TTC549 (cell line): ENCODE measurements at regions not wholly inside any gene's neighbourhood (a gene's known extent, or its start where the extent isn't known, plus 50 kb on each side); places are given as distances from the start of the nearest gene placed in this dataset.

ENCODE experiments used
- FAIRE-seq: peaks from 2 replicates; lab custom pipeline; 2012; peaks lifted over from hg19 to GRCh38; lab: Jason Lieb, UNC

DNA sequence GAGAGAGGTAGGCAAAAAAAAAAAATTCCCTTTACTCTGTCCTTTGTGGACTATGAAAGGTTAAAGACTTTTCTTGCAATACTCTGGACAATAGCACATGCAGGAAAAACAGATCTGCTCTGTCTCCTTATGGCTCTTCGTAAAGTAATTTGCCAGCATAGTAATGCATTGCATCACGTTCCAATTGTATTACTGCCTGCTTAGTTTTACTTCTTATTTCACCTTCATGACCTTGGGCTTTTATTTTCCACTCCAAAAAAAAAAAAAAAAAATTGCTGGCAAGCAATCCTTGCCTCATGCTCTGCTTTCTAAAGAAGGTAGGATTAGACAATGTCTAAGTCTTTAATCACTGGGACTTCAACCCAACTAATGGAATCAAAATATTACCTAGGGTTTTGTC, 1802.7 kb downstream of the SUCLG1 start:
- no peak for FAIRE-seq

DNA sequence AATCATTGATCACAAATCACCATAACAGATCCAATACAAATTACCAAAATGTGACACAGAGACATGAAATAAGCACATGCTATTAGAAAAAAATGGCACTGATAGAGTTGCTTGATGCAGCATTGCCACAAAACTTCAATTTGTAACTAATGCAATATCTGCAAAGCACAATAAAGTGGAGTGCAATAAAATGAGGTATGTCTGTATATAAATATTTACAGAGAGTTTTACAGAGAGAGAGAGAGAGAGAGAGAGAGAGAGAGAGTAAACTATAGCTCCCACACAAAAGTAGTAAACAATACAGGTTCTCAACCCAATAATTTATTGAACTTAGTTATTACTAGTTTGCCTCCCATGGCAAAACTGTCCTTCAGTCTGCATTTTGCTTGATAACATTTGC, 1807.0 kb downstream of the SUCLG1 start:
- no peak for FAIRE-seq

GRCh38 chr2:82650038-82650437, 1809.0 kb downstream of the SUCLG1 start:
- FAIRE-seq: no peak

DNA sequence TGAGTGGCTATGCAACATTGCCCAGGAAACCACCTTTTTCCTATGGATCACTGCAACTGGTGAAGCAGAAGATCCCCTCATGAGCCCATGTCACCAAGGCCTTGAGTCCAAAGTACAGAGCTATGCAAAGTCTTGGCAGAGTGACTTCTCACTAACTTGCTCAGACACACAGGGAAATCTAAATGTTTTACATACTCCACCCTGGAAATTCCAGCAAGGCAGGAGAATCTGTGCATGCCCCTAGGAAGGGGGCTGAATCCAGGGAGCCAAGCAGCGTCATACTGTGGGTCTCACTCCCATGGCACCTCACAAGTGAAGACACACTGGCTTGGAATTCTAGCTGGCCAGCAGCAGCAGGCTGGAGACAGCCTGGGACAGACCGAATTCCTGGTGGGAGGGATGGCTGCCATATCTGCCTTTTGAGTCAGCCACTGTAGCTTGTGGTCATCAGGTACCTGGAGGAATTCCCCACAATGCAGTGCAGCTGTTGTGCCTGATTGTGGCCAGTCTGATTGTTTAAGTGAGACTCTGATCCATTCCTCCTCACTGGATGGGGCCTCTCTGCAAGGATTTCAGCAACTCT, 1817.4 kb downstream of the SUCLG1 start:
- FAIRE-seq: no peak

DNA sequence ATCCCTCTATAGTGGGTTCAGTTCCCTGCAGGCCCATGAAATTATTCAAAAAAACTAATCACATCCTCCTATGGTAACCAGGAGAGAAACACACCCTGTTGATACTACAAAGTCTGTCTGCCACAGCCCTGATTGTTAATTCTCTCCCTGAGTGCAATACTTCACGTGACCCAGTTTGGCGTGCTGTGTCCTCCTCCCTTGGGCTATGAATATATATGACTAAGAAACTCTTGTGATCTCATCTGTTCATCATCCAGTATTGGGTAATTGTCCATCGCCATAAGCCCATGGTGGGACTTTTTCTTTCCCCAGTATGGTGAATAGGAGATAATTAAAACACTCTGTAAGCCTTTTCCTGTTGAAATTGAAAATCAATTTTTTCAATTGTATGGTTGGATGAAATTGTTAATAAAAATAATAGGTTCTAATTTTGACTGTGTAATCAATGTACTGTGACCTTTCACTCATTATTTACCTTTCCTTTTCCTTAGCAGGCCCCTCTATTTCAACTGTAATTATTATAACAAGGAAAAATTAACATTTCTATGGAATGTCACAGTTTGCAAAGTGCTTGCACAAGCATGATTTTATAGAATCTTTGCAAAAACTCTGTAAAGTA, 1822.6 kb downstream of the SUCLG1 start:
- FAIRE-seq: no peak

GRCh38 chr2:82599021-82599420, 1860.1 kb downstream of the SUCLG1 start:
- FAIRE-seq: no peak

- FAIRE-seq: no peak
Observed at GRCh38 chr2:82596581-82596980, 1862.5 kb downstream of the SUCLG1 start.

- no peak for FAIRE-seq
Observed at GRCh38 chr2:82591718-82592117, 1867.4 kb downstream of the SUCLG1 start.

DNA sequence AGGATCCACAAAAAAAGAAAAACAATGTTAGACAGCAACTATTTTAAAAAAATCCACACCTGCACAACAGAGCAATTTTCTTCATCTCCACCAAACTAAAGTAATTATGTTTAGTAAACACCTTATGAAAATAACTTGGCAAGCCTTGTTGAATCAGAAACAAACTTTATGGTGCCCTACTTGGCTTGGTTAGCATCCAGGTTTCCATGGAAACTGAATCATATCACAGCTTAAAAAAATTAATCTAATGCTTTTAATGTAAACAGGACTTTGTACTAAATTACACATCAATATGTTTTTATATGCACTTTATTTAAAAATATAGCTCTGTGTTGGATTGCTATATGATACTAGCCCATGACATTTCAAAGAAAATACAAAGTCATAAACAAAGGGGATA, 1882.4 kb downstream of the SUCLG1 start:
- FAIRE-seq: no peak

DNA sequence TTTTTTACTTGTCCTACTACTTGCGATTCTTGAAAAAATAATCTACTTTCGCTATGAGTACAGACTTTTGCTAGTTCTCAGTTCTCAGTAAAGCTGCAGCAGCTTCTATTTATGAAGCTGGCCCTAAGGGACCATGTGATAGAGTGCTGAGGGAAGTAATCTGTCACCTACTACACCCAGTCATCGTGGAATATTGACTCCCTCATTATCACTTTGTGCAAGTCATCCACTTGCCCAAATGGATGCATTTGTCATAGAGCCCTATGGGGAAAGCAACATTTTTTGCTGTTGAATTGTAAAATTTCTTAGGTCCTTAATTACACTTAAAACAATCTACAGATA, 1919.8 kb downstream of the SUCLG1 start:
- no peak for FAIRE-seq

GRCh38 chr2:82538590-82539279, 1920.3 kb downstream of the SUCLG1 start:
- FAIRE-seq: no peak

DNA sequence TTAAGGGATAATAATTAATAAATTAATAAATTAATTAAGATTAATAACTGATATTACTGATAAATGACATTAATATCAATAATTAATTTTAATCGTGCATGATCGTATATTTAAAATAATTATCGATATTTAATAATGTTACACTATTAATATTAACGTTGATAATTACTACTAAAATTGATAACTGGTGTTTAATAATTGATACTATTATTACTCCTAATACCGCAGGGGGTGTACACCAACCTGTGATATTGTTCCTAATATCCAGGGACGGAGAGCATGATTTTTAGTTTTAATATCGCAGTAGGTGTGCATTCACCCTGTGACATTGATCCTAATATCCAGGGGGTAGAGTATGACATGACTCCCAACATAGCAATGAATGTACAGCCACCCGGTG, 1930.8 kb downstream of the SUCLG1 start:
- no peak for FAIRE-seq

DNA sequence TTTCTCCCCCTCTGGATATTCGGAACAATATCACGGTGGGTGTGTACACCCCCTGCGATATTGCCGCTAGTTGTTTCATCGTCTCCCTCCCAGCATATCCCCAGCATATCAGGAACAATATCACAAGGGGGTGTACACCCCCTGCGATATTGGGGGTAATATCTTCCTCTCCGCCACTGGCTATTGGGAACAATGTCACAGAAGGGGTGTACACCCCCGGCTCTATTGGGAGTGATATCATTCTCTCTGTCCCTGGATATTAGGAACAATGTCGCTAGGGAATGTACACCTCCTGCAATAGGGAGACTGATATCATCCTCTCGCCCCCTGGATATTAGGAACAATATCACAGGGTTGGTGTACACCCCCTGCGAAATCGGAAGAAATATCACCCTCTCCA, 1932.0 kb downstream of the SUCLG1 start:
- FAIRE-seq: no peak

DNA sequence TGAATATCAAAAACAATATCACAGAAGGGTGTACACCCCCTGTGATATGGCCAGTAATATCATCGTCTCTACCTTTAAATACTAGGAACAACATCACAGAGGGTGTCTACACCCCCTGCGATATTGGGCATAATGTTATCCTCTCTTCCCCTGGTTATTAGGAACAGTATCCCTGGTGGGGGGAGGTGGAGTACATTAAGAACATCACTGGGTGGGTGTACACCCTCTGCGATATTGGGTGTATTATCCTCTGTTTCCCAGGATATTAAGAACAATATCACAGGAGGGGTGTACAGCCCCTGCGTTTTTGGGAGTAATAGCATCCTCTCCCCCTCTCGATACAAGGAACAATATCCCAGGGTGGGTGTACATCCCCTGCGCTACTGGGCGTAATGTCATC, 1932.8 kb downstream of the SUCLG1 start:
- FAIRE-seq: no peak

GRCh38 chr2:82525744-82526143, 1933.3 kb downstream of the SUCLG1 start:
- no peak for FAIRE-seq

DNA sequence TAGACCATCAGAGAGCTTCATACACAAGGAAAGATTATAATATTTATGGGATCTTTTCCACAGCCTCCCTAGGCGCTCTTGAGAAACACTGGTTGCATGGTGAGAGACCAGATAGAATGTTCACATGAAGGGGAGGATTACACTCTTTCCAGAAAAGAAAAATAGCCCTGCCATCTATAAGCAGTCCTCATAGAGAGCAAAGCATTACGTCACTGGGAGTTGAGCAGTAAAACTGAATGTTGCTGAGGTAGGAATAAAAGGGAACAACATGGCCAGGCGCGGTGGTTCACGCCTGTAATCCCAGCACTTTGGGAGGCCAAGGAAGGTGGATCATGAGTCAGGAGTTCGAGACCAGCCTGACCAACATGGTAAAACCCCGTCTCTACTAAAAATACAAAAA, 1934.3 kb downstream of the SUCLG1 start:
- FAIRE-seq: no peak

DNA sequence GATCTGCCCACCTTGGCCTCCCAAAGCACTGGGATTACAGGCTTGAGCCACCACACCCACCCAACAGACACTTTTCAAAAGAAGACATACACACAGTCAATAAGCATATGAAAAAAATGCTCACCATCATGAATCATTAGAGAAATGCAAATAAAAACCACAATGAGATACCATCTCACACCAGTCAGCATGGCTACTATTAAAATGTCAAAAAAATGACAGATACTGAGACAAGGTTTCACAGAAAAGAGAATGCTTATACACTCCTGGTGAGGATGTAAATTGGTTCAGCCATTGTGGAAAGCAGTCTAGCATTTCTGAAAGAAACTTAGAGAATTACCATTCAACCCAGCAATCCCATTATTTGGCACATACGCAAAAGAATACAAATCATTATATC, 1947.2 kb downstream of the SUCLG1 start:
- no peak for FAIRE-seq

- no peak for FAIRE-seq
Observed at GRCh38 chr2:82508702-82509101, 1950.4 kb downstream of the SUCLG1 start.

GRCh38 chr2:82507657-82508056, 1951.4 kb downstream of the SUCLG1 start:
- no peak for FAIRE-seq

GRCh38 chr2:82501217-82501616, 1957.9 kb downstream of the SUCLG1 start:
- no peak for FAIRE-seq

GRCh38 chr2:82498777-82499443, 1960.2 kb downstream of the SUCLG1 start:
- no peak for FAIRE-seq

- no peak for FAIRE-seq
Observed at GRCh38 chr2:82494739-82495138, 1964.3 kb downstream of the SUCLG1 start.

GRCh38 chr2:82491591-82491990, 1967.5 kb downstream of the SUCLG1 start:
- no peak for FAIRE-seq

DNA sequence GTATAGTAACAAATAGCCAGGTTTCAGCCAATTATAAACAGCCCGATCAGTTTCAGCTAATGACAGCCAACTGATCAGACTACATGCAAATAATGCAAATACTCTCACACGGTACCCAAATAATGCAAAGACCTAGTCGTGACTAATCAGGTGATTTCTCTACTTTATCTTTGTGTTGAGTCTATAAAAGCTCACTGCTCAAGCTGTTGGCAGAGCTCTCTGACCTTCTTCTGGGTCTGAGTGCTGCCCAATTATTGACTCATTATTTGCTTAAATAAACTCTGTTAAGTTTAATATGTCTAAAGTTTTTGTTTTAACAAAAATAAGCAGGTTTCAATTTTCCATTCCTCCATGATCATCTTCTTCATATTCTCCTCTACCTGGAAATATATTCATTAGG, 1971.7 kb downstream of the SUCLG1 start:
- no peak for FAIRE-seq
